ENCODE measurements at regions not wholly inside any gene's neighbourhood (a gene's known extent, or its start where the extent isn't known, plus 50 kb on each side); places are given as distances from the start of the nearest gene placed in this dataset.
A peak's percentile ranks its signal among the peaks of the same experiment; 100 is the strongest.

DNA sequence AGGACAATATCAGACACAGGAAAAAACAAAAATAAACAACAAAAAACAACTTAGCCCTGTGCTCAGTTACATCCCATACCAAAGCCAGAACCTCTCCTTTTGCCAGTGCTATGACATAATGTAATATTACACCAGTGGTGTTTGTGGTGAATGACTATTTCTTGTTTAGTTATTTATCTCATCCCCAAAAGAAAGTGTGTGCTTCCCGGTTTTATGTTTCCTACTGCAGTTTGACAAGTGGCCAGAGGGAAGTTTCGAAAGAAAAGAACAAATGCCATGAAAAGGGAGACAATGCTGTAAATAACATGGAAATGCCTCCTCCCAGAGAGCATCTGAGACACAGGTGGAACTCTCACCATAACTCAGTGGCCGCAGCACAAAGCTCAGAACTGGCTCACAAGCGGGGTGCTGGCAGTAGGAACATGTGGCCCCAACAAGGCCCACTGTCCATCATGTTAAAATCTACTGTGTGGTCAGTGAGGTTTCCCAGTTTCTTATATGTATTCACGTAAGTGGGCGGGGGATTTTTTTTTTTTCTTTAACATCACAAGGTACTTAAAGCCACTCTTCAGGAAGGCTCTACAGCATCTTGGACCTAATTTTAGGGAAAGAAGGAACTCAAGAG is 158.2 kb downstream of the BARHL2 start:
- DNase-seq (ENCODE audit: low read depth, low spot score): peak; percentile 7

DNA sequence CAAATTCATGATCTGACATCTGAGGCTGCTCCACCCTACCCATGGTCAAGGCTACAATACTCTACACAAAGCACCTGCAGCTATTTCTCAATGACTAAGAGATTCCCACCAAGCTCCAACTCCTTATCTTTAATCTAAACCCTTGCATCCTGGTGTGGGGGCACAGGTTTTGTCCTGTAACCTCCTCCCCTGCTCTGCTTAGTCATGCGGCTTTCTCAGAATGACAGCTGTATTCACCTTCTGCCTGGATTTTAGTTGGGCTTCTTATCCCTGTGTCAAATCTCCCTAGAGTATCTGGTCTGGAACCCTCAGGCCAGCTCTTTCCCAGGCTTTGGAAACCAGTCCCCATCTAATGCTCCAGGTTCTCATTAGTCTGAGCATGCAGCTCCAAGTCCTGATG is 159.0 kb downstream of the BARHL2 start:
- no peak for DNase-seq (ENCODE audit: low read depth, low spot score)

DNA sequence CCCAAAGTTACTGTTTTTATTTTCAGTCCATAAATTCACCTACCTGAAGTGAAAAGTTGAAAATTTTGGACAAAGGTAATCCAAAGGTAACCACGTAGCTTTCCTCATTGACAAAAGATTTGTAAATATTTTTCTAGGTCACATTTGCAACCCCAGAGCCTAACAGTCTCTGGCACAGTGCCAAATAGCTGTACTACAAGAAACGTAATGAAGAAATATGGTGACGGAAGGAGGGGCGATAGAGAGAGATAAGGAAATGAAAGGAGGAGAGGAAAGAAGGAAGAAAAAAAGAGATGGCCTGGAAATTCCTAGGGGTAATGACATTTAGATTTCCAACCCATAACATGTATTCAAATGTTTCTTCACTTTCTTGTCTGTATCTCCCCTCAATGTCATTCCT is 159.4 kb downstream of the BARHL2 start:
- DNase-seq (ENCODE audit: low read depth, low spot score): no peak

DNA sequence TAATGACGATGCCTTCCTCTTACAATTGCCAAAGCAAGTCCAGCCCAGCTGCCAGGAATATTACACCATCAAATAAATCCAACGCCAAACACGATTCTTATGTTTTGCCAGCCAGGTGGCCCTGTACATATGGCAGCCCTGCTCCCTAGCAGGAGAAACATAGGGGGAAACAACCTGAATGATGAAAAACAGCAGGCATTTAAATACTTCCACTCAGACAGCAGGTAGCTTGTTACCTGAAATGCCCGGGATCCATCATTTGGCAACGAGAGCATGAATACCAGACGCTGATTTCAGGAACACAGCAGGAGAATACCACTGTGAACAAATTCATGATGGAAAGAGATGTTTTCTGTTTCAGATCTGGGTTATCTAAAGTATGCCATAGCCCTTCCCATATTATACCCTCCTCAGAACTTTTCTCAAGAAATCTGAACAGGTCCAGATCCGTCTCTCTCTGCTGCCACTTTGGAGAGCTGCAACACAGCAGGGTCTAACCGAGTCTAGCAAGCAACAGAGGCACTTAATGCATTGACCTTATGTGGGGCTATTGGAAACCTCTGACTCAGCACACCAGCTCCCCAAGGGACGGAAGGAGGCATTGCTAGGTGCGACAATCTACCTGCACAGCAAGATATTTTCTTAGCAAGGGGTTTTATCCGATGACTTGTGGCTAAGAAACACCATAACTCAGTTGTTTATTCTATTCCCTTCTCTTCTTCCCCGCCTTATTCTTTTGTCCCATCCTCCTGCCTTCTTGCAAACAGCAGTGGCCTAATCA is 166.3 kb downstream of the BARHL2 start:
- no peak for DNase-seq (ENCODE audit: low read depth, low spot score)

DNA sequence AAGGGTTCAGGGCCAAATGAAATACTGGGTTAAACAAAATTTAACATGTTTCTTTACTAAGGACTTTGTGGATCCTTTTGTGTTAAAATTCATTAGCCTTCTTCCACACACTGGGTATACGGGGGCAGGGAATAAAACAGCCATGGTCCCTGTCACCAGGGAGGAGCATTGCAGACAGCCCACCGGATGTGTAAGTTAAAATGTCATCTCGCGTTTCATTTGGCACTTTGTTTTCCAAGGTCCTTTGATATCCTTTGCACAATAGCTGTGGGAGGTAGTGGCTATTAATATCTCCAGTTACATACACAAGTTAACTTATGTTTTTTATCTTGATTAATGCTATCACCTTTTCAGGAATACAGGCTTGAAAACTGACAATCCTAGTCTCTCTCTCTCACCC is 172.7 kb downstream of the BARHL2 start:
- DNase-seq (ENCODE audit: low read depth, low spot score): no peak

DNA sequence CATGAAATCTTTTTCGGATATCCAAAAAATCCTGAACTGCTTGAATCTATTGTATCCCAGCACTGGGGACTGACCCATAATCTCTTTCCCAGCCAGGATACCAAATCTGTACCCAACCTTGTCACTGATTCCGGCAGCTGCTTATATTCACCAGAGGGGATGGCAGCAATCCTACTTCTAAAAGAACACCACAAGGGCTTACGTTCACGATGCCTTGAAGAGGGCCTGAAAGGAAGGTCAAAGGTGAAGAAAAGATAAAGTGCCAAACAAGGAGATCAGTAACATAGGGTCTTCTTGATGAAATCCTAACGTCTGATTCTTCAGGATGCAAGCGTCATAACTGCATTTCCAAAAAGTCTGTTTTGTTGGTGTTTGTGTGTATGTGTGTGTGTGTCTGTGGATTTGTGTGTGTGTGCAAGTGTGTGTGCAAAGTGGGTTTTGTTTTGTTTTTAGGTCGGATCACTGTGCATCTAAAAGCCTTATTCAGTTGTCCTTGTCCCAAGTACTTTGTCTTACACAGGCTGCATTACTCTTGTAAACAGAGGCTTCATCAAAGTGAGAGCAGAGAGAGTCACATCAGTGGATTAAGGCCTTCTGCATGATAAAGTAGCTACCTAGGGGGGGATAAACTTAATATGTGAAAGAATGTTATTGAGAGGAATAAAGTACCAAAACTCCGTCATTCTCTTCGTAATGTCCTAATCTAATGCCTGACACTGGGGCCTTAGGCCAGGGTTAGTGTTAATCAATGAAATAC is 179.3 kb downstream of the BARHL2 start:
- DNase-seq (ENCODE audit: low read depth, low spot score): no peak

DNA sequence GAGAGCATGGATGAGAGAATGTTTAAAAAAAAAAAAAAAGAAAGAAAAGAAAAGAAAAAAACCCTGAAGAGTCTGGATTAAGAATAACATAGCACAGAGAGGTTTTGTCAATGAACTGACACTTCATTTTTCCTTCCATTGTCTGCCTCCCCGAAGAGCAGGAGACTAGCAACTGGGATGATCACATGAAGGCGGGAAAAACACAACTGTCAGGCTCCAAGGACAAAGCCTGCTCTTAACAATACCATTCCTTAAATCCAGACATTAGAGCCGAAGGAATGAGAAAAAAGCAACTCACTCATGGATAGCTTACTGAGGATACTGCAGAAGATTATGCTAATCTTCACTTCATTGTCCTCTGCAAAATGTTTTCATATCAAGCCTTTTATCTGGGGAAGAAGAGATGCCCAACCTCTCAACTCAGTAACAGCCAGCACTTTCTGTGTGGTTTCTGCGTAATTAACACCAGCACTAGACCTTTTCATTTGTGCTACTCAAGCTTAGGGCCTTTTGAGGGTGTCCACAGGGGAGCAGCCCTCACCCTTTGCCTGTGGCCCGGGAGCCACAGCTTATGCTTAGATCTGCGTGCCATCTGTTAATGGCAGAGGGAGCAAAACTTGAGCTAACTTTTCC is 182.3 kb downstream of the BARHL2 start:
- no peak for DNase-seq (ENCODE audit: low read depth, low spot score)

DNA sequence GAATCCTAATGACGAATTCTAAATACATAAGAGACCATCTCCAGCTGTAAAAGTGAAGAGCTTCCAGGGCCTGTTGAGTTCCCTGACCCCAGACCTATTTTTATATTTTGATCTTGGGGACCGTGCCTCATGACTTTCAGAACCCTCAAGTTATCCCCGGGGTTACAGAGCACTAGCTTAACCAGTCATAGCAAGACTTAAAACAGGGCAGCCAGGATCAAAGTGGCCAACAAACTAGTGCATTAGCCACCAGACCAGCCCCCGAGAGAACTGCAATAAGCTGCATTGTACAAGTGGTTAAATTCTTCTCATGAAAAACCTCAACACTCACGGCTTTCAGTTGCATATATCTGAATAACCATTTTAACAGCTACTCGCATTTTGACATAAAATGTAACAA is 183.0 kb downstream of the BARHL2 start:
- no peak for DNase-seq (ENCODE audit: low read depth, low spot score)

DNA sequence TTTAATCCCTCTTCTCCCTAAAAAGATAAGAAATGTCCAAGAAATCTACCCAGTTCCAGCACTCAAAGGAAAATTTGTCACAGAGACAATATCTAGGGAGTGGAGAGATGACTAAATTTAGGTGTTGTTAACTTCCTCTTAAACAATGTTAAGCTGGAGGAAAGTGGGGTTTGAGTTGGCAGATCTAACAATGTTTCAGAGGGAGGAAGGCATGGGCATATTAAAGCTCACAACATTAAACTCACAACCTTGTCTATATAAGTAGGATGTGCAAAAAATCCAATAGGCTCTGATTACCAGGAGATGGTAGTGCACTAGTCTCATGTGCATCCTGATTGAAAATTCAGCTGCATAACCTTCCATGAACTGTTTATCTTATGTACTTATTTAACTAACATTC is 190.1 kb downstream of the BARHL2 start:
- DNase-seq (ENCODE audit: low read depth, low spot score): no peak

DNA sequence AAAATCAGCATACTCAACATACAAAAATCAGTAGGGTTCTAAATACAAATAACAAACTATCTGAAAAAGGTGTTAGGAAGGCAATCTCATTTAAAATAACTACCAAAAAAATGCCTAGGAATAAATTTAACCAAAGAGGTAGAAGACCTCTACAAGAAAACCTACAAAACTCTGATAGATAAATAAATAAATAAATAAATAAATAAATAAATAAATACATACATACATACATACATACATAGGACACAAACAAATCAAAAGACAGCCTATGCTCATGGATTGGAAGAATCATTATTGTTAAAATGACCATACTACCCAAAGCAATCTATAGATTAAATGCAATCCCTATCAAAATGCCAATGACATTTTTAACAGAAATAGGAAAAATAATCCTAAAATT is 194.7 kb downstream of the BARHL2 start:
- no peak for DNase-seq (ENCODE audit: low read depth, low spot score)

DNA sequence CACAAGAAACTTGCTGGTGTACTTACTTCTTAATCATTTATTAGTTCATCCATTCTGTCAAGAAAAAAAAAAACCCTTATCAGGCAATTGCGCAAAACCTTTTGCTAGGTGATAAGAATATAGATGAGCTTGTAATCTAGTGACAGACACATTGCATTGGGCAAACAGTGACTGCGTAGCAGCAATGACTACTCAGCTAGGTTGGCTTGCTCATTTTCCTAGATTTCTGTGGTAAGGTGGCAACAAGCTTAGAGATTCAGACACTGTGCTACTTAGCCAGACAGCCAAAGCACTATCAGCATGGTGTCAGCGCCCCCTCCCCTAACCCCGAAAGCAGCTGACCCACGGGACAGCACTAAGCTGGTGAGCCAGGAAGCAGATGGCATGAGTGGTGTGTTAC is 203.1 kb downstream of the BARHL2 start:
- no peak for DNase-seq (ENCODE audit: low read depth, low spot score)

DNA sequence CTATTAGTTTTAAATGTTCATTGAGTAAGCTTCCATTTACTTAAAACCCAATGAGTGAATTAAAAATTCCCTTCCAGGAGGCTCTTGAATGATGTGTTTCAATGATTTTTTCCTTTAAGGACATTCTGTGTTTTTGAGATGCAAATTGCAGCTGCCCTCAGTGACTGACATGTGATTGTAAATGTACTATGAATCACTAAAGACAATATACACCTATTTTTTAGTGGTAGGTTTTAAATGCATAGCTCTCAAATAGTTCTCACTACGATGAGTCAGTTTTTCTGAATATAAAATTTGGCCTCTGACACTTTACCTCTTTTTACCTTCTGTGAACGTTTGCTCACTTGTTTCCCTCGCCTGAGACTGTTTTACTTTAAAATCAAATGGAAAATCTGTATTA is 204.7 kb downstream of the BARHL2 start:
- no peak for DNase-seq (ENCODE audit: low read depth, low spot score)

DNA sequence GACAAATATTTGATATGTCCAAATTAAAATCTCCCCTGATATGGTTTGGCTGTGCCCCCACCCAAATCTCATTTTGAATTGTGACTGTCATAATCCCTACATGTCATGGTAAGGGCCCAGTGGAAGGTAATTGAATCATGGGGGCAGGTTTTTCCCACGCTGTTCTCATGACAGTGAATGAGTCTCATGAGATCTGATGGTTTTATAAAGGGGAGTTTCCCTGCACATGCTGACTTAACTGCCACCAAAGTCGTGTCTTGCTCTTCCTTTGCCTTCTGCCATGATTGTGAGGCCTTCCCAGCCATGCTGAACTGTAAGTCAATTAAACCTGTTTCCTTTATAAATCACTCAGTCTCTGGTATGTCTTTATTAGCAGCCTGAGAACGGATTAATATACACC is 207.0 kb downstream of the BARHL2 start:
- DNase-seq (ENCODE audit: low read depth, low spot score): no peak

DNA sequence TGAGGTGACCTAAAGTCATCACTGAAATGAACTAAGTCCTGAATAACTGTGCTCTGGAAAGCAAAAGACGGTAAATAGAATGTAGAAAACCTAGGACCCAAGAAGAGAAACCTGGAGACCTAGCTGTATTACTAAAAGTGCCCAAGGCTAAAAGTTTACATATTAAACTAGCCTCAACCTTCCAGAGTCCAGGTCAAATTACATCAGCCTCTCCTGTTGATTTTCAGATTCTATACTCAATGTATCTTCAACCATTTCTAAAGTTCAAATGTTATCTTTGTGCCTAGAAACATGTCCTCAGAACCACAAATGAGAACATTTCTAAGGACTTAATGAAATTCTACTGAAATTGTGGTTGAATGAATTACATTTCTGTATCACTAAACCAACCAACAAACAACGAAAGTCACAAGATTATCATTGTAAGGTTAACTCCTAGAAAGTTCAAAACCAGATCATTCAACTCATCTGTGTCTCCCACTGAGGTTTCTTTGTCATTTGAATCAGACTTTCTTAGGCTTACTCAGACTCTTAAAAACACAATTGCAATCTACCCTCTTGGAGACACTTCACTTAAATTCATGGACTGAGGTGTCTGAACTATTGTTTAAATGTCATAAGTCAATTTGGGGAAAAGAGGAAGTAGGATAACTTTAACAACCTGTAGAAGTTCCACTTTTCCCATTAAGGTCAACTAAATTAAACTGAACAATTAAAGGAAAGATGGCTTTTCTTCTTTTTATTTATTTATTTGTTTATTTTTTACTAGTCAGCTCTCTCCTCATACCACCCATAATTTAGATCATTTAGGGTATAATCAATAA is 207.7 kb downstream of the BARHL2 start:
- DNase-seq (ENCODE audit: low read depth, low spot score): no peak

DNA sequence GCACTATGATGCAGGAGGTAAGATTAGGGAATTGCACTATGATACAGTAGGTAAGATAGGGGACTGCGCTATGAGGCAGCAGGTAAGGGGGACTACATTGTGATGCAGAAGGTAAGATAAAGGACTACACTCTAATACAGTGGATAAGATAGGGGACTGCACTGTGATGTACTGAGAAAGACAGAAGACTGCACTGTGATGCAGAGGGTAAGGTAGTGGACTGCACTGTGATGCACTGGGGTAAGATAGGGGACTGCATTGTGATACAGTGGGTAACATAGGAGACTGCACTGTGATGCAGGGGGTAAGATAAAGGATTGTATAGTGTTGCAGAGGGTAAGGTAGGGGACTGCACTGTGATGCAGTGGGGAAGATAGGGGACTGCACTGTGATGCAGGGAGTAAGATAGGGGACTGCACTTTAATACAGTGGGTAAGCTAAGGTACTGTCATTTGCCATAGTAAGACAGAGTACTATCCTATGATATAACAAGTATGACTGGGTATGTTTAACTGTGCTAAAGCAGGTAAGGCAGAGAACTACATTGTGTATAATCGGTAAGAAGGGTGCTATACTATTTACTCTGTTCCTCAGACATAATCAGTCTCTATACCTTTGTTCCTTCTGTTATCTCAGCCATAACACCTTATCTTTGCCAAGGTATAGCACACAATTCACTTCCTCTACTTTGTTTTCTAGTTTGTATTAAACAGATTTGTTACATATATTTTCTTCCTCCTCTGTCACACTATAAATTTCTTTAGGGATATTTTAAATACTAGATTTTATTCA is 208.5 kb downstream of the BARHL2 start:
- no peak for DNase-seq (ENCODE audit: low read depth, low spot score)

DNA sequence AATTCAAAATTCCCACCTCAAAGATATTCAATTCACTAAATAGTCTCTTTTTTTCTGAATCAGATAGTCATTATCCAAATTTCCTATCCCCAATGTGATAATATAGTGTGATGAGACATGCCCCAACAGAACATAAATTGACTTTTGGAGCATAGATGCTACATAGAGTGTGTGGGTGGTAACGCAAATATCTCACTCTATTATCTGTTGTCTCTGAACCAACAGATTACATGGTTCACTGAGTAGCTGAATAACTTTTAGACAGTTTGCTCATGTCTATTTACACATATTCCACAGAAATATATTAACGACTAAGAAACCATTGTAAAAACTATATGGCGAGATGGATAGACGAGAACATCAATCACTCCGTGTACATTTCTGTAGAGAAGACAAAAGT is 209.9 kb downstream of the BARHL2 start:
- no peak for DNase-seq (ENCODE audit: low read depth, low spot score)

DNA sequence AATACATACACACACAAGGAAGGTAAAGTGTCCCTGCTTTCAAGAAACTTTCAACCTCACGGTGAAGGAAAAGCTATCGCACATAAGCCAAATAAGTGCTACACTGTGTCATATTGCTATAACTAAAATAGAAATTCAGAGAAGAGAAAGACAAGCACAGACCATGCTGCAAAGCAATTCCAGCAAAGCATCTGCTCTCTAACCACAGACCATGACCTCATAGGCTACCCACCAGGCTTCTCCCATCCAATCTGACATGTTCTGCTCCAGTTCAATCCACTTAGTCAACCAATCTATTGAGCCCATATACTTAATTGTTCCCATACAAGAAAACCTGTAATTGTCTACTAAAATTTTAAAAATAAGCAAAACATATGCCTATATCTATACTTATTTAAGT is 211.3 kb downstream of the BARHL2 start:
- DNase-seq (ENCODE audit: low read depth, low spot score): no peak

DNA sequence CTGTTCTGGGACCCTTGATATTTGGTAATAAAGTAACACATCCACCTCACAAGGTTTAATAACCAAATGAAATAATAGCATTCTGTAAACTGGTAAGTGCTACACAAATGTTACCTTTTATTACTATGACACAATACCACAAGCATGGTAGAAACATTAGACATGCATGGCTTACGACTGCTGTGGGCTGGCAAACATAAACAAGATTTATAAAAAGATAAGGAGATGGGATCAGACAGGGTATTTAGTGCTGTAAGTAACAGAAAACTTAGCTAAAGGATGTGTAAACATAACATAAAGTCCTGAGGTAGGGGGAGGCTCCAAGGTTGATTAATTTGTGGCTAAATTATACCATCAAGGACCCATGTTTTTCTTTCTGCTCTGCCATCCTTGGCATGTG is 212.6 kb downstream of the BARHL2 start:
- DNase-seq (ENCODE audit: low read depth, low spot score): peak; percentile 31

DNA sequence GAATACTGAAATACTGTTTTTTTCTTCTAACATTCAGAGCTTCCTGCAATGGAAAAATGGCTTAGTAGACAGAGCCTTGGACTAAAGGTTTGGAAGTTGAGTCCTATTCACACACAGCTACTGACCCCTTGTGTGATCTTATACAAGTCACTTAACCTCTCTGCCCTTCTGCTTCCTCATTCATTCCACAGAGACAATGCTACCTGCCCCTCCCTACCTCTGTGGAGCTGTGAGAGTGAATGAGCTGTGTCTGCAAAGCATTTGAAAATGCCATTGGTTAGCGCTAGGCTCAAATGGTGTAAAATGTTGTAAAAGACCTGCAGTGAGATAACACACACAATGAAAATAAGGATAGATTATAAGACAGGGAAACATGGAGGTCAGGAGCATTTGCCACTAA is 214.4 kb downstream of the BARHL2 start:
- no peak for DNase-seq (ENCODE audit: low read depth, low spot score)

DNA sequence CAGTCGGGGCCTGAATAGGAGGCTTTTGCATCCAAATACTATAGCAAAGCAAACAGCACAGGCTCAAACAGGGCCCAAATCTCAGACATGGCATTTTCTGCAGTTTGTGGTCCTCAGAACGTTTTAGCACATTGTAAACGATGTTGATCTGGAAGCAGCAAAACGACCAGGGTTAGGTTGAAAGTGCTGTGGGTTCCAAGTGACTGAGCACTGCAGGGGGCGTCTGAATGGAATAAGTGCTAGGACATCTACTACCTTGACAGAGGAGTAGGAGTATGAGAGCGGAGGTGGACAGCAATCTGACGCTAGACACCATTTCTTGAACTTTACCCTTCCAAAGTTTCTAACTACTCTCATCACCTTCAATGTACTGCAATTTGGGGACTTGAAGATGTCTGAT is 214.9 kb downstream of the BARHL2 start:
- no peak for DNase-seq (ENCODE audit: low read depth, low spot score)

DNA sequence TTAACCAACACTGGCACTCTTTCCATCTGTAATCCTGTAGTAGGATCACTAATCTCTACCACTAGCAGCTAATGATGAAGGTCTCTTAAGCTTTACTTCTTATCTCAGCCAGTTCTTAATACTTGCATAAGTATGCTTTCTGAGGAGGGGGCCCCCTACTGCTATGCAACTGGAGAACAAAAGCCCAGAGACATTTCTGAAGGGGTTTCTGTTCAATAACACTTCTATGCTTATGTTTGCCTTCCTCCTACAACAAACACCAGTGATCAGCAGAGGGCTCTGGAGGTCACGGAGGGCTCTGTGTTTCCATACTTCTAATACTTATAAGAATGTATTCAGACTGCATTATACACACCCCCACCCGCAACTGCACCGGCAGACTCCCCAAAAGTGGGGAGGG is 215.8 kb downstream of the BARHL2 start:
- no peak for DNase-seq (ENCODE audit: low read depth, low spot score)
